ENCODE measurements at regions not wholly inside any gene's neighbourhood (a gene's known extent, or its start where the extent isn't known, plus 50 kb on each side); places are given as distances from the start of the nearest gene placed in this dataset.

GRCh38 chr3:31176045-31176444 lies 281.6 kb upstream of the GADL1 start:
- DNase-seq (ENCODE audit: low spot score) (no peak), ATAC-seq (no peak)
- H3K9me2 ChIP-seq (ENCODE audit: insufficient read depth), result no peaks in the 10 kb centered on the region
- H3K4me3 ChIP-seq, result no peak overlapping the region
- no peak overlapping the region for H3K27ac ChIP-seq (ENCODE audit: low read depth)
- no peaks in the 10 kb centered on the region for H3K36me3 Mint-ChIP-seq (ENCODE audit: low read depth)
- H3K27ac Mint-ChIP-seq, result no peak overlapping the region
- no peaks in the 10 kb centered on the region for H3K9me3 Mint-ChIP-seq
- no peaks in the 10 kb centered on the region for H3K4me1 ChIP-seq (ENCODE audit: insufficient read depth)
- peaks cover 8% of the 10 kb centered on the region; the same call in 2 of the 3 replicates for H3K4me1 Mint-ChIP-seq
- H2AFZ ChIP-seq, result no peak overlapping the region
- no peak overlapping the region for H3K4me2 ChIP-seq
- H3F3A ChIP-seq (replicated peaks; ENCODE audit: low read depth), result no peaks in the 10 kb centered on the region
- no peak overlapping the region for H3K4me3 Mint-ChIP-seq
- H3K27me3 Mint-ChIP-seq (ENCODE audit: insufficient read depth, low read depth, poor library complexity), result no peaks in the 10 kb centered on the region
- no peaks in the 10 kb centered on the region for H4K20me1 ChIP-seq (replicated peaks; ENCODE audit: insufficient read depth)
- H3K27me3 ChIP-seq (ENCODE audit: insufficient read depth), result no peaks in the 10 kb centered on the region
- TF ChIP-seq ZNF462 (CRISPR knock-in tag; IDR thresholded peaks at IDR 0.05), result no peak
- TF ChIP-seq STAT1 (IDR thresholded peaks at IDR 0.05; ENCODE audit: unreplicated experiment), result no peak
- TF ChIP-seq ZNF114 (CRISPR knock-in tag; IDR thresholded peaks at IDR 0.05), result no peak
- H3K79me2 ChIP-seq (replicated peaks; ENCODE audit: insufficient read depth), result no peaks in the 10 kb centered on the region
- no peaks in the 10 kb centered on the region for H3K36me3 ChIP-seq (ENCODE audit: insufficient read depth)

- Mint-ChIP-seq H3K4me3 (no peak overlapping the region), H3K36me3 (ENCODE audit: low read depth) (no peaks in the 10 kb centered on the region), H3K9me3 (no peaks in the 10 kb centered on the region), H3K27ac (no peak overlapping the region), H3K27me3 (ENCODE audit: insufficient read depth, low read depth, poor library complexity) (peaks cover 2% of the 10 kb centered on the region), H3K4me1 (peaks cover 8% of the 10 kb centered on the region; the same call in 2 of the 3 replicates)
- ATAC-seq (no peak), DNase-seq (ENCODE audit: low spot score) (no peak)
- Histone ChIP-seq H3K9me2 (ENCODE audit: insufficient read depth) (no peaks in the 10 kb centered on the region), H3F3A (replicated peaks; ENCODE audit: low read depth) (no peaks in the 10 kb centered on the region), H4K20me1 (replicated peaks; ENCODE audit: insufficient read depth) (no peaks in the 10 kb centered on the region), H3K4me1 (ENCODE audit: insufficient read depth) (no peaks in the 10 kb centered on the region), H3K27me3 (ENCODE audit: insufficient read depth) (no peaks in the 10 kb centered on the region), H3K27ac (ENCODE audit: low read depth) (no peak overlapping the region), H3K36me3 (ENCODE audit: insufficient read depth) (no peaks in the 10 kb centered on the region), H3K4me3 (no peak overlapping the region), H3K4me2 (no peak overlapping the region), H2AFZ (no peak overlapping the region), H3K79me2 (replicated peaks; ENCODE audit: insufficient read depth) (no peaks in the 10 kb centered on the region)
- no peak for TF ChIP-seq JUNB (IDR thresholded peaks at IDR 0.05; ENCODE audit: unreplicated experiment)
- no peak for TF ChIP-seq POLR2AphosphoS5 (IDR thresholded peaks at IDR 0.05; ENCODE audit: low read depth)
- TF ChIP-seq EZH2 (IDR thresholded peaks at IDR 0.05; ENCODE audit: low read depth, unreplicated experiment), result no peak
- TF ChIP-seq ZNF331 (CRISPR knock-in tag; IDR thresholded peaks at IDR 0.05; ENCODE audit: low read depth), result no peak
- TF ChIP-seq ETS1 (IDR thresholded peaks at IDR 0.05), result no peak
- TF ChIP-seq NANOG (IDR thresholded peaks at IDR 0.05; ENCODE audit: borderline replicate concordance), result no peak
- TF ChIP-seq CTCF (conservative IDR thresholded peaks at IDR 0.05; ENCODE audit: low read depth in 2 of 2), result no peak
- no peak for TF ChIP-seq ZNF114 (CRISPR knock-in tag; IDR thresholded peaks at IDR 0.05)
Measured at GRCh38 chr3:31178467-31178866, 284.0 kb upstream of the GADL1 start.
